Endometrium (tissue), 2 donors: ENCODE measurements at regions not wholly inside any gene's neighbourhood (a gene's known extent, or its start where the extent isn't known, plus 50 kb on each side); places are given as distances from the start of the nearest gene placed in this dataset.
"Not testable (repeated sequence)": the region's sequence is repeated elsewhere in the genome, so short reads cannot be mapped to it uniquely, and the experiment has no call there.

Experiments used
- FAIRE-seq: peaks from 2 replicates; lab custom pipeline; 2012; peaks lifted over from hg19 to GRCh38; lab: Jason Lieb, UNC
- donor health status: control.
- donor health status: control.

DNA sequence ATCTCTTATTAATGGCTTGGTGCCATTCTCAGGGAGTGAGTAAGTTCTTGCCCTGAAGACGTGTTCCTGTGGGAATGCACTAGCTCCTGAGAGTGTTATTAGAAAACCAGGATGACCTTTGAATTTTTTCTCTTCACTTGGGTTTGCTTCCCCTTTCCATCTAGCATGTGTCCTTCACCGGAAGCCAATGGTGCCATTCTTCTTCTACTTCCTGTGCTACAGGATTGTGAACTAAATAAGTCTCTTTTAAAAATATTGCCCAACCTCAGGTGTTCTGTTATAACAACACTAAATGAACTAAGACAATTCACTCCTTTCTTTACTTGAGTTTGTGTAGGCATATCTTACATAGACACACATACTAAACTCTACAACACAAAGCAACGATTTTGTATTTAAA, 447.0 kb downstream of the SOX11 start:
- no peak for FAIRE-seq

DNA sequence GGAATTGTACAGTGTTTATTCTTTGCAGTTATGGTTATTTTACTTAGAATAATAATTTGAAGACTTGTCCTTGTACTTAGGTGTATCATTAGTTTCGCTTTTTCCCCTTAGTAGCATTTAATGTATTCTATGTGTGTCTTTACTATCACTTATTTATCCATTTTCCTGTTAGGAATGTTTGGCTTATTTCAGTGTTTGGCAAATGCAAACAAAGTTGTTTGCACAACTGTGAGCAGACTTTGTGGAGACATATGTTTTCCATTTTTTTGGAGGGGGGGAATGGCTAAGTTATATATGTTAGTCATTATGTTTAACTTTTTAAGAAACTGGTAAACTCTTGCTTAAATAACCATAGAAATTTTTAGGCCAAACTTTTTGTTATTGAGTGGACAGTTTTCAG, 447.7 kb downstream of the SOX11 start:
- no peak for FAIRE-seq

DNA sequence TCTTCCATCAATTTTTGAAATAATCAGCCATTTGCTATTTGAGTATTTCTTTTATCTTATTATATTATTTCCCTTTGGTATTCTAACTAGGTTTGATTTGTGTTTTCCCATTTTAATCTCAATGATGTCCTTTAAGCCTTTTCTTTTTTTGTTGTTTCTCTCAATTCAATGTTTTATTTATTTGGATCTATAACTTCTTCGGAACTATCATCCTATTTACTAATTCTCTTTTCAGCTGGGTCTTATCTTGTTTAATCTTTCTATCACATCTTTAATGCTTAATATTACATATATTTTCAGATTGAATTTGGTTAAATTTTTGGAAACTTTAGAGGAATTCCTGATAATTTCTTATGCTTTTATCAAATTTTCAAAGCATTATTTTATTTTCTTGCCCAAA, 448.3 kb downstream of the SOX11 start:
- FAIRE-seq = no peak

DNA sequence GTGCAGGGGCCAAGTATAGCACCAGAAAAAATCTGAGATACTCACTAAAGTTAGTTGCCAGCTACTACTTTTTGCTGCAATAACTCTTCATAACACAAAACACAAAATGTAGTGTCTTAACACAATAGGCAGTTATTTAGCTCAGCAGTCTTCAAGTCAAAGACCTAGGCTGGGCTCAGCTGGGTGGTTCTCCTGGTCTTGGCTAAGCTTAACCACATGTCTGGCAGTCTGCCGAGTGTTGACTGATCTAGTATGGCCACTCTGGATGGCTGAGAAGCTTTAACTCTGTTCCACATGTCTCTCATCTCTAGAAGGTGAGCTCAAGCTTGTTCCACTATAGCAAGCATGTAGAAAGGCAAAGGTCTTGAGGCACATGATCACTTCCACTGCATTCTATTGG, 451.6 kb downstream of the SOX11 start:
- no peak for FAIRE-seq

DNA sequence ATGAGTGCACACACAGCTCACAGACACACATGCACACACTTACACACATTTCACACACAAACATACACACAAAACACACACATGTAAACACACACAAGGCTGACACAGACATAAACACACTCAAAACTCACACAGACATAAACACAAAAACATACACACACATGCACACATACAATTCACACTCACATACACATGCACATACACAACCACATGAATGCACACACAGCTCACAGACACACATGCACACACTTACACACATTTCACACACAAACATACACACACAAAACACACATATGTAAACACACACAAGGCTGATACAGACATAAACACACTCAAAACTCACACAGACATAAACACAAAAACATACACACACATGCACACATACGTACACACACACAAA, 455.0 kb downstream of the SOX11 start:
- FAIRE-seq = not testable (repeated sequence)

DNA sequence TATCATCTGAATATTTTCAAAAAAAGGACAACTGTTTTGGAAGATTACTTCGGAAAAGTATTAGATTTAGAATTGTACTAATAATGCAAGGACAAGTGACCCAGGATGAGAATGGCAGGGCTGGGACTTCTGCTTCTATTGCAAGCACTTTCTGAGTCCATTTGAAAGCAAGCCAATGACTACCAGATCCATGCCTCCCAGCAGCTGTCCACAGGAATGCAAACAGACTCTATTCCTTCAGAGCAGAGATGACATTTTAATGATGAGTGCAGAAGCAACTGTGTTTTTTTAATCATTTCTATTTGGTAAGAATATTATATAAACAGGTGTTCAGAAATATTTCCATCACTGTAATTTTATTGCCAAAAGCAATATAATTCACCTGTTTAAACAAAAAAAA, 456.7 kb downstream of the SOX11 start:
- no peak for FAIRE-seq

DNA sequence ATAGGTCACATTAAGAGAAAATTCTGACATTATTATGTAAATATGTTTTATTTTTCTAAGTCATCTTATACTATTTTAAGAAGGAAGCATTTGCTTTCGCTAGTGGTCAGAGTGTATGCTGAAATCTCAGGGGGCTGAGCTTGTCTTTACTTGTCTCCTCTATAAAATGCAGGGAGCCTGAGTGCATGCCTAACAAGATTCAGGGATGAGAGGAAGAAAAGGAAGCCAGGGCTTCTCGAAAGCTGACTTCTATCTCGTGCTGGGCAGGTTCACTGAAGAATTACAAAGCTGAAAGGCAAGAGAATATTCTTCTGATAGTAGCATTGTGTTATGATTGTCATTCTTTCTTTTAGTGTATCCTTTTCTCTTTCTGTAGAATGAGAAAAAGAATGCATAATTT, 467.4 kb downstream of the SOX11 start:
- FAIRE-seq = no peak

DNA sequence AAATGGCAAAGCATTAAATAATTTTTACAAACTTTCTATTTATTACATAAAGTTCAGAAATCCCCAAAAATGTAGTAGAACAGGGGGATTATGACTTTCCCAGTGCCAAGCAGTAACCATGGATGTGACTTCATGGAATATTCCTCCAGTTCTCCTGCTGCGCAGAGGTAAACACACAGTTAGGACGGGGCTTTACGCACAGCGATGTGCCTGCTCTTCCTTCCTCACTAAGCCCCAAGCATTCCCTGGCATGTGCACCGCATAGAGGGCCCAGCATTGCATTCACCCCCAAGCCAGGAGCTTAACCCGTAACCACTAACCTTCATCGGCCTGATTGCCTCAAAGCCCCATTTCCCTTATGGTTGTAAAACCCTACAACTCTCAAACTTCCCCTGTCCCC, 471.7 kb downstream of the SOX11 start:
- no peak for FAIRE-seq

DNA sequence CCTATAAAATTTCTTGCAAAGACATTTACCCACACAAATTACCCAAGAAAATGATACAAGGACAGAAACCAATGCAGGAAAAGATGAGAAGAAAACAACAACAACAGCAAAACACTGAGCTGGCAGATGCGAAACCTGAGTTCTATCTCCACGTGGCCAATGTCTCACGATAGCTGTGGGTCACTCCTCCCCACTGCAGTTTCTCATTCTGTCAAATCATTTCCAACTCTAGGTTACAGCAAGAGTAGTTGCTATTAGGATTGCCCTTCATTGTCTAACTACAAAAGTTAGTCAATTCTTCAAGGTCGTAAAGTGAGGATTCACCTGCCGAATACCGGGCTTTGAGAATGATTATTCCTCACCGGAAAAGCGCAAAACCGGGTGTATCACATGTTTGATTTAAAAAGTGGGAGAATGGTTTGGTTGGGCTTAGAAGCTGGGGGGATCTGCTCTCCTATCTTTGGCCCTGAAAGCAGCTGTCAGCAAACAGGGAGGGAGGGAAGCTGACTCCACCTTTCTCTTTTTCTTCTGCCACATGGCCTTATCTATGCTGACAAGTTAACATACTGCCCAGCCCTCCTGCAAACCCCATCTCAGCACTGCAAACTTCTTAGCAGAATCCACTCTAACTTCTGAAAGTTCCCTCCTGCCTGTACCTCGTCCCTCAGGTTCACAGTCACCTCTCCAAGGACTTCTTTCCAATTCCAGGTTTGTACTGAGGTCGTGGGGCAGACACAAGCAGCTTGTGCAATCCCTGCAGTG, 473.0 kb downstream of the SOX11 start:
- FAIRE-seq = no peak

DNA sequence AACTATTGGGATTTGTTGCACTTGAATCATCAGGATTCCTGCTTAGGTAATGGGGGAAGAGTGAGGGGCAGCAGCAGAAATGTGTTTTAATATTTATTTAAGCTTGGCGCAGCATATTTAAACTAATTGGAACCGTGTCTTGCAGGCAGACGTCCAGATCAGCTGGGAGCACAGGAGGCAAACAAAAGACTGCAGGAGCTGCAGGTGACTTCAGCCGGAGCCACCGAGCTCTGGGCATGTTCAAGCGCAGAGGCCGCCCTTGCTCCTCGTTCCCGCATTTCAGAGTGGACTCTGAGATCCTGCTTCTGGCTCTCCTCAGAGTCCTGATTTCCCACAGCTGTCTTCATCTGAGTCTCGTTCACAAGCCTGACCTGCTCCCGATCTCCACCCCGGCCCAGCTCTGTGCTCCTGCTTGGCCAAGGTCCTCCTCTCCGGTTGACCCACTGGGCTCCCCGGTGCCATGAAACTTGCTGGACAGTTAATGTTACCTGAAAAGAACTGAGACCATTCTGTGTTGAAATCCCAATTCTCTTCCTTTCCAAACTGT, 475.5 kb downstream of the SOX11 start:
- FAIRE-seq = no peak

DNA sequence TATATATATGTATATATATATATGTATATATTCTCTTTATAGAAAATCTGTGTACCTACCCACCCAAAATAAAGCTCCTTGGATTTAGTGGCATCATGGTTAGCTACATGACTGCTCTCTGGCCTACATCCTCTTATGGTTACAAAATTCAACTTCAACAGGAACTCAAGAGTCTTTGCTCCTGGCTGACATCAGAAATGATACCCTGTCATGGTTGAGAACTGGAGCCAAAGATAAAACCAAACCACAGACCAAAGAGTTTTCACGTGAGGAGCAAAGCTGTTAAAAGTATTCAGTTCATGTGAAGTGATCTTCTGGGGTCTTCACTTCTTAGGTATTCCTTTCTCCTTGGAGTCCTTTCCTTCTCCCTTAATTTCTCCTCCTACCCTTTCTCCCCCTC, 476.3 kb downstream of the SOX11 start:
- FAIRE-seq = no peak

DNA sequence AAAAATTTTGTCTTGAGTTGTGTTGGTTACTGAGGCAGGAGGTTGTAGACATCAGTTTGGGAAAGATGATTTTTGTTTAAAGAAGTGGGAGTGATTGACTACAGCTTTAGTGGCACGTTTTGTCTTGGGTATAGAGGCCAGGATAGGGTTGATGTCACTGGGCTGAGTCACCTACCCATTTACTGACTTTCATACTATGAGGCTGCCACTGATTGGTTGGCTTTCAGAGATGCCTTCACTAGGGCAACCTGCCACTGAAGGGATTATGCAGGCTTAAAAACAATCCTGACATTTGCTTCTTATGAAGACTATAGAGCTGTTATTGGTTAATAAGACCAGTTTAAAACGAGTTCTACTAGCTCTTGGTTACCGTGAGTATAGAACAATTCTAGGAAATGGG, 479.1 kb downstream of the SOX11 start:
- no peak for FAIRE-seq

DNA sequence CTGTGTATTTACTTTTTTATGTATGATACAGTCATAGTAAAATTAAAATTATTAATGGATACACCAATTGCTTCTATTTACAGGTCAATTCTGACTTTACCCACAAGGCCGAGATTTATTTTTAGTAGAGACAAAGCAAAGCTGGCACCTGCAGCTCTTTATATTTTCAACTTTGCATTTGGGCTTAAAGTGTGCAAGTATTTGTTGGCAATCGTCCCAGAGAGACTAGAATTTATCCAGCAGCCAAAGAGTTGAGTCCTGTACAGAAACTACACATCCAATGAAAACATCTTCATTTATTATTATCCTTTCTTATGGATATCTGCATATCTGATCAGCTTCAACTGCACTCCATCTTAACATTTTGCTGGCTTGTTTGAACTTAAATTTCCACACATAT, 485.6 kb downstream of the SOX11 start:
- no peak for FAIRE-seq

DNA sequence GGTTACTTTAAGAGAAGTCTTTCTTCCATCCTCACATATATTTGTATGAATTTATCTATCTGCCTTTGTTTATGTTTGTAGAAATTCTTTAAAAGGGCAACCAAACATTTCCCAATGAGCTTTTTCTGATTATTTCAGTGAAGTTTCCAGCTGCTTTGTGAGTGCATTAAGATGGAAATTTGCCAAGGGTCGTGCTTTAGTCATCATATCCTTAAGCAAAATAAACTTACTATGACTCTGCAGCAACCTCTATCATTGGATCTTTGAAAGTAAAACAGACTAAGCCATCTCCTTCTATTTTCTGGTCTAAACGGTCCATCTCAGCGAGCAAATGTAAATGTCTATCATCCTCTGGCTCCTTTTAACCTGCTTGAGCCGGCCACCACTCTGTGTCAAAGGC, 489.3 kb downstream of the SOX11 start:
- FAIRE-seq = no peak

DNA sequence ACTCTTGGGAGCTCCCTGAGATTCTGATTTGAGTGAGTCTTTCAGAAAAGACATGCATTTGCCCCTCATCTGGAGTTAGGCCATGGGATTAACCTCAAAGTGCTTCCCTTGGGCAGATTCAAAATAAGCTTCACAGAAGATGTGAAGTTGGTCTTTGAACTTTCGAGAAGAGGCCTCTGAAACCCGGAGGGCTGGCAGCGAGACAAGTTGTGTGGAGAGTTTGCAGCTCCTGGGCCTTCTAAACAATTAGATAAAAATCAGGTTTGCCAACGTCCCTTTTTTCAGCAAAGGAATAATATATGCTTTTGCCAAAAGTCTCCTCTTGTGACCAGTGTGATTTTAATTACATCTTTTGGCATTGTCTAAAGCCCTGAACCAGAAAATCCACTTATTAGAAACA, 489.7 kb downstream of the SOX11 start:
- no peak for FAIRE-seq

DNA sequence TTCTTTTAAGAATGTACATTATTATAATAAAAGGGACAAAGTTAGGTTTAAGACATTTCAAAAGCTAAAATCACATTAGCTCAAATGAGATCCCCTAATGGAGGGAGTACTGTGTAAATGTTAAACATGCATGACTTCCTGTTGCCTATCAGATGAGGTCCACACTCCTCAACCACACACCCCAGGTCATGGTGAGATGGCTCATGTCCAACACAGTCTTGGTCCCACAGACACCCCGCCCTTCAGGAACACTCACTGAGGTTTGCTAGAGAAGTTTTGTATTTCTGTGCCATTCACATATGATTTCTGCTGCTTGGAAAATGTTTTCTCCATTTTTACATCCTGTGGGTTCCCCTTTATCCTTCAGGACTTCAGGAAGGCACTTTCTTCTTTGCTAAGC, 491.0 kb downstream of the SOX11 start:
- no peak for FAIRE-seq

DNA sequence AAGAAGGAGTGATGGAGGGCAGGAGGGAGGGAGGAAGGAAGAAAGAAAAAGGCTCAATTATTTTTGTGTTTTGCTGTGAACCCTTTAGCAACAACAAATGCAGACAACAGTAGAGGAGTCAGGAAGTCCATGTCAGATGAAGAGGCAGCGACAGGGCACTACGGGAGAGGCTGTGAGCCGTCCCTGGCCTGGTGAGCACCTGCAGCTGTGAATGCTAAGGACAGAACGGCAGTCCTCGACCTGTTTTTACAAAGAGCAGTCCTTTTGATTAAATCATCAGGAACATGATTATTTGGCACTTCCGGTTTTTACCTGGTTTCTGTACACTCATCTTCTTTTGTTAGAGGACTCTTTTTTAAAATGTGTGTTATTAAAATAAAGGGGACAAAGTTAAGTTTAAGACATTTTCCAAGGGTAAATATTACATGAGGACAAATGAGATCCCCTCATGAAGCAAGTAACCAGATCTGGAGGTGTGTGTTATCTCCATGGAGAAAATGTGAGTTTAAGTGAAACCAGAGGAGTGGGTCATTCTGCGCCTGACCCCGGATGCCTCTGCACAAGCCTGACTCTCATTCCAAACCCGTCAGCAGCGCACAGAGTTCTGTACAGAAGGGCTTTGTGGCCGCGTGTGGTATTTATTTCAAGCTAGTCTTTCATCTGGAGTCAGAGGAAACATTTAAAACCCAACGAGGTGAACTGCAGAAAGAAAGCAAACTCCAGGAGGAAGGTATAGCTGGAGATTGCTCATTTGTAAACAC, 492.5 kb downstream of the SOX11 start:
- no peak for FAIRE-seq

DNA sequence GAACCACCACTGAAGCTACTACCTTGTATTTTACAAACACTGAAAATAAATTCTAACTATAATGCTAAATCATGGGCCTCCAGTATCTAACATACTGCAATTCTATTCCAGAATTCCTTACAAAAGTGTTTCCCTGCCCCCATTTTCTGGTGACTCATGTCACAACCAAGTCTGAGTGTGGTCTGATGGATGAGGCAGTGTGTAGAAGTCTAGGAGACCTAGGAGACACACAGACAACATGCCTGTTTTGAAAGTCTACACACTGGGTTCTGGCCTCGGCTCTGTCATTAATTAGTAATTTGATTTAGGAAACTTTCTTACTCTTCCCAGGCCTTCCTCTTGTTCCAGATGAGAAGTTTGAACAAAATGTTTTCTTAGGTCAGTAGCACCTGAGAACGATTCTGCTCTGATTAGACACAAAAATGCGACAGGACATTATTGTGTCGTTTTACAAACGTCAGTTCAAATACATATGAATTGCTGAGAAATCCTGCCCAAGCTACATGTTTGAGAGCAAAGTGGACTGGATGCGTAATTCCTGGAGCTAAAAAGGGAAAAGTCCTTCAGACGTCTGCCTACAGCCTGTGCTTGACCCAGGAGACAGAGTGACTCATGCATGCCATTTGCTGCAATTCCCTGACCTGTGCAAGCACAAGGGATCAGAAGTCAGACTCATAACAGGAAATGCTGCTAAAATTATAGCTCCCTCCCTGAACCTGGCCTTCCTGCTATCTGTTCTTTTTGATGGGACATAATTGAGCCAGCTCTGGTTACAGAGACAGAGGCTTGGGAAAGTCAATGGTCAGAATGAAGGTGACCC, 494.4 kb downstream of the SOX11 start:
- no peak for FAIRE-seq

DNA sequence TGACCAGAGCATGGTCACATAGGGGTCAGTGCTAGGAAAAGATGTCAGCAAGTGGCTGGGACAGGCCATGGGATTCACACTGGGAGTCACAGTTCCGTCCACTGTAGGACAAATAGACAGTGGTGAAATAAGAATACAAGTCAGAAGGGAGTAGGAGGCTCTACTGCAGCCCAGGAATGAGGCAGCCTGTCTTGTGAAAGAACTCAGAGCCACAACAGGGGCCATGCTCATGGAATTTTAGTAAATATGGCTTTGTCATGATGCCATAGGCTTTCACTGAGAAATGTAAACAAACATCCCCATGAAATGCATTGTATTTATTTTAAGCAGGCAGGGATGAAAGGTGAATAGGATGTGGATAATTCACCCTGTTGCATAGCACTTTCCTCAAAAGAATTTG, 504.3 kb downstream of the SOX11 start:
- FAIRE-seq = no peak

DNA sequence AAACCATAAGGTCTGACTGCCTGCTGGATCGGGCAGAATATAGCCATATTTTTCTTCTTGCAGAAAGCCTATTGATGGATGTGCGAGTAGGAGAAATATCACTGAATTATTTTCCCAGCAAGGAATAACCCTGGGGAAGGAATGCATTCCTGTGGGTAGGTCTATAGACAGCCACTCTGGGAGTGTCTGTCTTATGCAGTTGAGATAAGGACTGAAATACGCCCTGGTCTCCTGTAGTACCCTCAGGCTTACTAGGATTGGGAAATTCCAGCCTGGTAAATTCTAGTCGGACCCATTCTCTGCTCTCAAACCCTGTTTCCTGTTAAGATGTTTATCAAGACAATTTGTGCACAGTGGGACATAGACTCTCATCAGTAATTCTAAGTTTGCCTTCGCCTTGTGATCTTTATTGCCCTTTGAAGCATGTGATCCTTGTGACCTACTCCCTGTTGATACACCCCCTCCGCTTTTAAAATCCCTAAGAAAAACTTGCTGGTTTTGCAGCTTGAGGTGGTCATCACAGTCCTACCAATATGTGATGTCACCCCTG, 506.3 kb downstream of the SOX11 start:
- FAIRE-seq = not testable (repeated sequence)

DNA sequence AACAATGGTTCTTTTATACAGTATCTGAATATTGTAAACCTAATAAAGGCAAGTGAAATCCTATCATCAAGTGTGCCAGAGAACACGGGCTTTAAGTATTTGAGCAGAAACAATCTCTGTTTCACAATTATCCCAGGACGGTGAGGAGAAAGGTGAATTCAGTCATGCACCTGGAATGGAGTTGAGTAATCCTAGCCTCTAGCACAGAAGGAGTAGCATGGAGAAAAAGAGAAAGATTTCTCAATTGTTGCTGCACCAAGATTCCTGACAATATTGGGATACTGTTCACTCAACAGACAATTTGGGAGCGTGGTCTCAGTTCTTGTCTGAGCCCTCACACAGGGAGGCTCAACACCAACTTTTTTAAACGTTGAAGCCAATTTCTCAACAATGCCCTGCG, 510.6 kb downstream of the SOX11 start:
- FAIRE-seq = no peak

DNA sequence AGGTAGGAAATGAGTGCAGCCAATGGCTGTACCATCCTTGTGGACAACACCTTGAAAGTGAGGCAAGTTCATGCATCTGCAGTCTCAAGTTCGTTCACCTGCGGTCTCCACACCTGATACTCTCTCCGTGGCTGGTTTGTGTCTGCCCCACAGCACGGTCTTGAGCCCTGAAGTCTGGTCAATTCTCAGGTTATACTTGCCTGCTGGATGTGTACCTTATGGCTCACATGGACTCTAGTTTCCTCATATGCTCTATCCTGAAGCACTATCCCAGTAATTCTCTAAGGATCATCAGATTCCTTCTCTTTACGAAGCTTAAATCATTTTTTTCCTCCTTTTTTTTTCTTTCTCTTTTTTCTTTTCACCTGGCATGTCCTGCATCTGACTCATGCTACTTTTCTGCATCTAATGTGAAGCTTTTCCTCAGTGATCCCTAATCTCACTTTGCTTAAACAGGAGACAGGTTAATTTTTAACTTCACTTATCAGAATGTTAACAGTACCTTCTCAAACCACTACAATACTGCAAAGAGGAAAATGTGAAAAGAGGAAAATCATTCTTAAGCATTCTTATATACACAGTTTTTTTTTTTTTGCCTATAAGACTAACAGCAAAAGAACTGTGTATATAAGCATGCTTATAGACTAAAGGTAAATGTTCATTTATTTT, 511.2 kb downstream of the SOX11 start:
- FAIRE-seq = no peak
